Stimulated activated CD4-positive, alpha-beta T cell treated with anti-CD3 and anti-CD28 coated beads, Interleukin-4, amount 100 ng/mL, for 4 hours (primary cell): ENCODE measurements at regions not wholly inside any gene's neighbourhood (a gene's known extent, or its start where the extent isn't known, plus 50 kb on each side); places are given as distances from the start of the nearest gene placed in this dataset.

Experiments
- DNase-seq, 2 experiments: peaks; one replicate each; pipeline ENCODE4 v3.0.0-alpha.2; 2020

GRCh38 chr4:1492651-1493539 lies 86.7 kb upstream of the NKX1-1 start:
- no peak for DNase-seq

GRCh38 chr4:1492142-1492457 lies 85.9 kb upstream of the NKX1-1 start:
- no peak for DNase-seq

GRCh38 chr4:1491328-1492141 lies 85.3 kb upstream of the NKX1-1 start:
- DNase-seq: no peak

GRCh38 chr4:1490654-1491327 lies 84.5 kb upstream of the NKX1-1 start:
- no peak for DNase-seq

- DNase-seq: no peak
These were observed 83.9 kb upstream of the NKX1-1 start for GRCh38 chr4:1490011-1490653.

DNA sequence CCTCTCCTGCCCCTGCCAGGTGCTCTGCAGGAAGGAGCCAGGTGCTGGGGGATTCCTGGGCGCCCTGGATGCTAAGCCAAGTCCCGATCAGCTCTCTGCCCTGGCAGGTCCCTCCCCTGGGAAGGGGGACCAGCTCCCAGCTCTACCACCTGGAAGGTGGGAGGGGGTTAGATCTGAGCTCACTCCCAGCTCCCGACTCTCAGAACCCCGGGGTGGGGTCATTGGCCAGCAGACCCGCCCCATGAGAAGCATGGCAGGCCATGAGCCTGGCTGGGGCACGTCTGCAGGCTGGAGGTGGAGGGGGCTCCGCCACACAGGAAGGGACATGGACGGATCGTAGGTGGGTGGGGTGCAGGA lies 83.4 kb upstream of the NKX1-1 start:
- DNase-seq: no peak

GRCh38 chr4:1488831-1489638 lies 82.8 kb upstream of the NKX1-1 start:
- no peak for DNase-seq

GRCh38 chr4:1488357-1488756 lies 82.1 kb upstream of the NKX1-1 start:
- no peak for DNase-seq

DNA sequence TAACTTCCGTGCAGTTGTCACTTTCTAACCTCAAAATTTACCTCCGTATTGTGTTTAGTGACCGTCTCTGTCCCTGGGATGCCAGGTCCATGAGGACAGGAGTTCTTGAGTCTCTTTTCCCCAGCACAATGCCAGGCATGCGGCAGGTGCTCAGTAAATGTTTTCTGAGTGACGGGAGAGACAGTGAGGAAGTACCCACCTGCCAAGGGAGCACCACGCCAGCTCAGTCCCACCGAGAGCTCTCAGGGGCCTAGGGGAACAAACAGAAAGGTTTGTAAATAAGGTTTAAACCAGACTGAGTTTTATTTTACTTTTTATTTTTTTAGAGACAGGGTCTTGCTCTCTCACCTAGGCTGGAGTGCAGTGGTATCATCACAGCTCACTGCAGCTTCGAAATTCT lies 81.5 kb upstream of the NKX1-1 start:
- no peak for DNase-seq

- DNase-seq: no peak
These were observed 80.9 kb upstream of the NKX1-1 start for GRCh38 chr4:1487106-1487505.

- no peak for DNase-seq
These were observed 79.0 kb upstream of the NKX1-1 start for GRCh38 chr4:1485280-1485679.

DNA sequence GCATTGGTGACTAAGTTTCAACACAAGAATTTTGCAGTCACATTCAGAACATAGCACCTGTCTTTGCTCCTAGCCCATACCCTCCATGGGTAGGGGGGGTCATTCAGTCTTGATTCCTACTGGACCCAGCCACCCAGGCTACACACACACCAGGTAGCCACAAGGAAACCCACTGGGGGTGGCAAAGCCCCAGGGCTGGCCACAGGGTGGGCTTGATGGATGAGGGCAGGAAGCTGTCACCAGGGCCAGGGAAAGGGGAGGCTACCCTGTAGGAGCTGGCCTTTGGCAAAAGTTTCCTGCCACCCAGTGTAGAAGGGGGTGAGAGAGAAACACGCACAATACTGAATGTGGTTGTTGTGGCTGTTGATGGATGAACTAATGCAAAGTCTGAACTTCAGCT lies 74.5 kb upstream of the NKX1-1 start:
- DNase-seq: no peak

DNA sequence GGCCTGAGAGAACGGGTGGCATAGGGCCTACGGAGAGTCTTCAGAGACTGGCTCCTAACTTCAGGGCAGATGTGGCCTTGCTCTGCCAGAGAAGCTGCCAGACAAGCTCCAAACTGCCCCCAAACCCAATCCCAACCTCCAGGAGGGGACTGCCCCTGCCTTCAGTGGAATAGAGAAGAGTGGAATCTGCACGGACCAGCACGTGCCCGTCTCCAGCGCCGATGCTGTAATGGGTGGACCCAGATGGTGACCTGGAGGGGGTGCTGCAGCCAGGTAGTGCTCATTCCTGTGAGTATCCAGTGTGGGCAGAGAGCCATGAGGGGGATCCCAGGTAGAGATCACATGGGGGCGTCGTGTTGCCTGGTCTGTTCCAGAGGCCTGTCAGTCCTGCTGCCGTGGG lies 73.2 kb upstream of the NKX1-1 start:
- DNase-seq: no peak

- no peak for DNase-seq
These were observed 72.6 kb upstream of the NKX1-1 start for GRCh38 chr4:1478766-1479355.

DNA sequence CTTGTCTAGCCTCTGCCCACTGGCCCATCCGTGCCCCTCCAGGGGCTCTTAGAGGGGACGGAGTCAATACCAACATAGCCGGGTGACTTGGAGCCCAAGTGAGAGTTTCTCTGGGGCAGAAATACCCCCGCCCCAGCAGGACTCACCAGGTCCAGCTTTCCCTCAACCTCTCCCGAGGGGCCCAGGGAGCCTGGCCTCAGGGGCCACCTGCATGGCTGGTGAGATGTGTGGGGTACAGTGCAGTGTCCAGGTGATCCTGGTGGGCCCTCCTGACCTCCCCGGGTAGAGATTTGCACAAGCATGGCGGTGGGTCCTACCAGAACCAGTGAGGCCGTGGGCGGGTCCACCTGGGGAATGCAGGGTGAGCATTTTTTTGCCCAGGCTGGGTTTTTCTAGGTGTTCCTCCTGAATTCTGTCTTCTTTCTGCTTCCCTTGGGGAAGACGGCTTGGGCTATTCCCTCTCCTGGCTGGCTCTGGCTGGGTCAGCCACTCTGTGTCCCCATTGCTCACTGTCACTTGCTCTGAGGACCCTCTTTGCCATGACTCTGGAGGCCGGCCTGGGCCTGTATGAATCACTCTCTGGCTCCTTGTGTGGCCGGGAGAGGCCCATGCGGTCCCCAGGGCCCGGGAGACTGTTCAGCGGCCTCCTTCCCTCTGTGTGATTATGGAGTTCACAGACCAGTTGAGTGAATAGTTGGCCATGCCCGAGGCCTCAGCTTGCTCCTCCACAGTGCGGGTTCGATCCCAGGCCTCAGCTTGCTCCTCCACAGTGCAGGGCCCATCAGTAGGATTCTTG lies 71.0 kb upstream of the NKX1-1 start:
- no peak for DNase-seq

- DNase-seq: no peak
These were observed 69.9 kb upstream of the NKX1-1 start for GRCh38 chr4:1476140-1476513.

- no peak for DNase-seq
These were observed 69.3 kb upstream of the NKX1-1 start for GRCh38 chr4:1475277-1476139.

DNA sequence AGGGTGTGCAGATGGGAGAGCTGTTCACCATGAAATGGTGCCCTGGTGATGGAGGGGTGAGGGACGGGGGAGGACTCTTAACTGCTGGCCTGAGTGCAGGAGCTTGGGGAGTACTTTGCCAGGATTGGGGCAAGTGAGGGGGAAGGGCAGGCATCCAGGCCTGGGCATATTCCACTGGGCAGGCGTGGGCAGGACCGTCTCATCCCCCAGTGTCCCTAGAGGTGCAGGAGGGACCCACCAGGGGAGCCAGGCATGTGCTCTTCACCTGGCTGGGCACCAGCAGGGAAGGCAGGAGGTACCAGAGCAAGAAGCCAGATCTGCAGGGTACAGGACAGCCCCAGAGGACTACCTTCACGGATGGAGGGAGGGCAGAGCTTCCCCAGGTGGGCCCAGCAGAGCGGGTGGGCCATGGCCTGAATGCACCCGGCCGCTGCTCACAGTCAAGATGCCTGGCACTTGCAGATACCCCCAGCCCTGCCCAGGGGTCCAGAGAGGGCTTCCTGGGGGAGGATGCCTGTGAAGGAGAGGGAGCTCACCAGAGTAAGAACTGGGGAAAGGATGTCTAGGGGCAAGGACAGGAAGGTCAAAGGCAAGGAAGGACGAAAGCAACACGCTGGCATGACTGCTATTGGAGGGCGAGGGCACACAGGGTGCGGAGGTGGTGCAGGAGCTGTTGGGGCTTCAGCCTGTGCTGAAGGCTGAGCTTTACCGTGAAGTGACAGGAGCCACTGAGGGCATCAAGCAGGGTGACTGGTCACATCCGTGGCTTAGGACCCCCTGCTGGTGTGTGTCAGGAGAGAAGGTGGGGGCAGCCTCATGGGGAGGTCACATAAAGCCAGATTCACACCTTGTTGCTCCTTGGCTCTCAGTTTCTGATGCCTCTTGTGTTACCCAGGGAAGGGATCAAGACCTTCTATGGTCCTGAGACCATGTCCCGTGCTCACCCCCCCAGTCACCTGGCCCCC lies 68.2 kb upstream of the NKX1-1 start:
- DNase-seq: no peak

DNA sequence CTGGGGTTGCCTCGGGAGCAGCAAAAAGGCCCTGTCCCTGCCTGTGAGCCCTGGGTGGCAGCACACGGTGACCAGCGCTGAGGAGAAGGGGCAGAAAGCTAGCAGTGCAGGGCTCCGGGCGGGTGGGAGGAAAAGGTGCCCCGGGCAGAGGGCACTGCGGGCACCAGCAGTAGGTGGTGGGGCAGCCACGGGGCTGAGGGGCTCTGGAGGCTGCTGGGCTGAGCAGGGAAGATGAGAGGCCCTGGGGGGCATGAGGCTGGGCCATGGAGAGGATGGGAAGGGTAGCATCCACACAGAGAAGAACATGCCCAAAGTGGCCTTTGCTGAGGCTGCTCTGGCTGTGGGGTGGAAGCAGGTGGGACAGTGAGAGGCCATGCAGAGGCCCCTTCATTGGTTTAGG lies 67.5 kb upstream of the NKX1-1 start:
- no peak for DNase-seq
